ENCODE measurements at regions not wholly inside any gene's neighbourhood (a gene's known extent, or its start where the extent isn't known, plus 50 kb on each side); places are given as distances from the start of the nearest gene placed in this dataset.

- Histone ChIP-seq H2BK120ac (ENCODE audit: insufficient read depth, low read length, poor library complexity) (no peak overlapping the region), H4K91ac (ENCODE audit: low read depth, low read length) (no peak overlapping the region), H3K18ac (ENCODE audit: low read length) (no peak overlapping the region), H3K4me2 (ENCODE audit: low read length) (no peak overlapping the region), H3K4me1 (ENCODE audit: control insufficient read depth in 1 of 2, insufficient read depth in 2 of 2, low read length in 2 of 2) (no peaks in the 10 kb centered on the region), H2AFZ (ENCODE audit: insufficient read depth, low read length, poor library complexity) (no peak overlapping the region), H2BK12ac (ENCODE audit: low read length) (no peak overlapping the region), H4K8ac (ENCODE audit: low read depth, low read length) (no peak overlapping the region), H3K14ac (ENCODE audit: low read length) (no peak overlapping the region), H2BK5ac (ENCODE audit: low read depth, low read length, poor library complexity) (no peak overlapping the region), H3K23ac (ENCODE audit: low read length) (no peak overlapping the region), H3K79me1 (ENCODE audit: low read length) (no peaks in the 10 kb centered on the region), H3K9me3 (ENCODE audit: insufficient read depth, low read depth, low read length) (peaks cover 2% of the 10 kb centered on the region), H3K9ac (ENCODE audit: low read length) (no peak overlapping the region), H3K27ac (ENCODE audit: low read depth, low read length) (no peak overlapping the region), H2AK5ac (ENCODE audit: low read length) (no peak overlapping the region), H4K12ac (ENCODE audit: low read depth, low read length) (no peak overlapping the region), H3K36me3 (ENCODE audit: control insufficient read depth in 1 of 2, insufficient read depth in 2 of 2, low read length in 2 of 2) (no peaks in the 10 kb centered on the region), H3K27me3 (ENCODE audit: insufficient read depth, low read length) (no peaks in the 10 kb centered on the region), H3K79me2 (ENCODE audit: control insufficient read depth, insufficient read depth, low read length, poor library complexity) (no peaks in the 10 kb centered on the region), H3K4me3 (ENCODE audit: low read depth, low read length) (no peak overlapping the region), H3K4ac (ENCODE audit: low read depth, low read length) (no peak overlapping the region)
- WGBS (ENCODE audit: extremely low coverage, insufficient coverage, insufficient read length) = no CpG with 5 or more reads among the region's 6 CpGs
- no peak for DNase-seq
Observed at GRCh38 chr16:7167626-7168025, 165.0 kb upstream of the RBFOX1 start.

DNA sequence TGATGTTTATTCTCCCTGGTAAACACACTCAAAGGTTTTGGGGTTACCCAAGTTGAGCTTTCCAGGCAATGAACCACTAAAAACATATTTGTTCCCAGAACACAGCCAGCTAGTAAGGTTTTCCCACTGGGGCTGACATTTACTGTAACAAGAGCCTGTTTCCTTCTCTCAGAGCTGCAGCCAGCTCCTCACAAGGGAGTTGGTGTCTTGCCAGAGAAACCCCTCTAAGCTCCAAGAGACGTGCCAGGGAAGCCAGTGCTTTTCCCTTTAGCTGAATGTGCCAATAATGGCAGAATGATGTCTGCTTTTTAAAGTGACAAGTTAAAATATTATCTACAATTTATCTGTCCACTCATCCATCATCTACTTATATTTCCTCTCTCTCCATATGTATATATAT lies 170.8 kb upstream of the RBFOX1 start:
- H3K4ac ChIP-seq (ENCODE audit: low read depth, low read length) = no peak overlapping the region
- no peaks in the 10 kb centered on the region for H3K79me1 ChIP-seq (ENCODE audit: low read length)
- H4K12ac ChIP-seq (ENCODE audit: low read depth, low read length) = no peak overlapping the region
- no peaks in the 10 kb centered on the region for H3K79me2 ChIP-seq (ENCODE audit: control insufficient read depth, insufficient read depth, low read length, poor library complexity)
- no peak overlapping the region for H3K4me2 ChIP-seq (ENCODE audit: low read length)
- H2AFZ ChIP-seq (ENCODE audit: insufficient read depth, low read length, poor library complexity) = no peak overlapping the region
- H2BK120ac ChIP-seq (ENCODE audit: insufficient read depth, low read length, poor library complexity) = no peak overlapping the region
- no peak overlapping the region for H3K4me3 ChIP-seq (ENCODE audit: low read depth, low read length)
- H3K9ac ChIP-seq (ENCODE audit: low read length) = no peak overlapping the region
- no peak overlapping the region for H3K18ac ChIP-seq (ENCODE audit: low read length)
- no peak overlapping the region for H3K14ac ChIP-seq (ENCODE audit: low read length)
- no peak overlapping the region for H2AK5ac ChIP-seq (ENCODE audit: low read length)
- H3K36me3 ChIP-seq (ENCODE audit: control insufficient read depth in 1 of 2, insufficient read depth in 2 of 2, low read length in 2 of 2) = no peaks in the 10 kb centered on the region
- no peak overlapping the region for H4K8ac ChIP-seq (ENCODE audit: low read depth, low read length)
- H3K27me3 ChIP-seq (ENCODE audit: insufficient read depth, low read length) = no peaks in the 10 kb centered on the region
- H2BK12ac ChIP-seq (ENCODE audit: low read length) = no peak overlapping the region
- no peaks in the 10 kb centered on the region for H3K4me1 ChIP-seq (ENCODE audit: control insufficient read depth in 1 of 2, insufficient read depth in 2 of 2, low read length in 2 of 2)
- H4K91ac ChIP-seq (ENCODE audit: low read depth, low read length) = no peak overlapping the region
- H2BK5ac ChIP-seq (ENCODE audit: low read depth, low read length, poor library complexity) = no peak overlapping the region
- no peak for DNase-seq
- H3K23ac ChIP-seq (ENCODE audit: low read length) = no peak overlapping the region
- no CpG with 5 or more reads among the region's 1 CpG for WGBS (ENCODE audit: extremely low coverage, insufficient coverage, insufficient read length)
- H3K9me3 ChIP-seq (ENCODE audit: insufficient read depth, low read depth, low read length) = peaks cover 2% of the 10 kb centered on the region
- no peak overlapping the region for H3K27ac ChIP-seq (ENCODE audit: low read depth, low read length)

- H3K79me2 ChIP-seq (ENCODE audit: control insufficient read depth, insufficient read depth, low read length, poor library complexity) = no peaks in the 10 kb centered on the region
- no peak overlapping the region for H3K4ac ChIP-seq (ENCODE audit: low read depth, low read length)
- H2BK5ac ChIP-seq (ENCODE audit: low read depth, low read length, poor library complexity) = no peak overlapping the region
- H3K27me3 ChIP-seq (ENCODE audit: insufficient read depth, low read length) = no peaks in the 10 kb centered on the region
- no peak overlapping the region for H3K14ac ChIP-seq (ENCODE audit: low read length)
- no peaks in the 10 kb centered on the region for H3K9me3 ChIP-seq (ENCODE audit: insufficient read depth, low read depth, low read length)
- no peaks in the 10 kb centered on the region for H3K36me3 ChIP-seq (ENCODE audit: control insufficient read depth in 1 of 2, insufficient read depth in 2 of 2, low read length in 2 of 2)
- H3K4me1 ChIP-seq (ENCODE audit: control insufficient read depth in 1 of 2, insufficient read depth in 2 of 2, low read length in 2 of 2) = no peaks in the 10 kb centered on the region
- no peak overlapping the region for H3K9ac ChIP-seq (ENCODE audit: low read length)
- no peaks in the 10 kb centered on the region for H3K79me1 ChIP-seq (ENCODE audit: low read length)
- H3K23ac ChIP-seq (ENCODE audit: low read length) = no peak overlapping the region
- H2BK12ac ChIP-seq (ENCODE audit: low read length) = no peak overlapping the region
- H3K4me3 ChIP-seq (ENCODE audit: low read depth, low read length) = no peak overlapping the region
- WGBS (ENCODE audit: extremely low coverage, insufficient coverage, insufficient read length) = no CpG with 5 or more reads among the region's 3 CpGs
- H3K18ac ChIP-seq (ENCODE audit: low read length) = no peak overlapping the region
- H3K27ac ChIP-seq (ENCODE audit: low read depth, low read length) = no peak overlapping the region
- DNase-seq = no peak
- no peak overlapping the region for H2BK120ac ChIP-seq (ENCODE audit: insufficient read depth, low read length, poor library complexity)
- H4K91ac ChIP-seq (ENCODE audit: low read depth, low read length) = no peak overlapping the region
- no peak overlapping the region for H2AK5ac ChIP-seq (ENCODE audit: low read length)
- no peak overlapping the region for H4K12ac ChIP-seq (ENCODE audit: low read depth, low read length)
- H2AFZ ChIP-seq (ENCODE audit: insufficient read depth, low read length, poor library complexity) = no peak overlapping the region
- H3K4me2 ChIP-seq (ENCODE audit: low read length) = no peak overlapping the region
- no peak overlapping the region for H4K8ac ChIP-seq (ENCODE audit: low read depth, low read length)
Observed at GRCh38 chr16:7160093-7160492, 172.6 kb upstream of the RBFOX1 start.

GRCh38 chr16:7158481-7158880 lies 174.2 kb upstream of the RBFOX1 start:
- no peaks in the 10 kb centered on the region for H3K27me3 ChIP-seq (ENCODE audit: insufficient read depth, low read length)
- WGBS (ENCODE audit: extremely low coverage, insufficient coverage, insufficient read length) = no CpG with 5 or more reads among the region's 4 CpGs
- no peak overlapping the region for H3K27ac ChIP-seq (ENCODE audit: low read depth, low read length)

More at GRCh38 chr16:7158481-7158880, 174.2 kb upstream of the RBFOX1 start:
- H2BK12ac ChIP-seq (ENCODE audit: low read length) = no peak overlapping the region
- no peak overlapping the region for H4K12ac ChIP-seq (ENCODE audit: low read depth, low read length)
- H3K14ac ChIP-seq (ENCODE audit: low read length) = no peak overlapping the region
- H4K91ac ChIP-seq (ENCODE audit: low read depth, low read length) = no peak overlapping the region
- no peak overlapping the region for H3K18ac ChIP-seq (ENCODE audit: low read length)
- no peaks in the 10 kb centered on the region for H3K4me1 ChIP-seq (ENCODE audit: control insufficient read depth in 1 of 2, insufficient read depth in 2 of 2, low read length in 2 of 2)
- no peak overlapping the region for H3K4ac ChIP-seq (ENCODE audit: low read depth, low read length)
- no peak overlapping the region for H3K23ac ChIP-seq (ENCODE audit: low read length)
- no peak overlapping the region for H2AFZ ChIP-seq (ENCODE audit: insufficient read depth, low read length, poor library complexity)
- no peaks in the 10 kb centered on the region for H3K79me2 ChIP-seq (ENCODE audit: control insufficient read depth, insufficient read depth, low read length, poor library complexity)
- H3K9me3 ChIP-seq (ENCODE audit: insufficient read depth, low read depth, low read length) = no peaks in the 10 kb centered on the region
- no peak overlapping the region for H3K4me2 ChIP-seq (ENCODE audit: low read length)
- no peak overlapping the region for H3K4me3 ChIP-seq (ENCODE audit: low read depth, low read length)
- DNase-seq = no peak
- H2BK5ac ChIP-seq (ENCODE audit: low read depth, low read length, poor library complexity) = no peak overlapping the region
- no peak overlapping the region for H2BK120ac ChIP-seq (ENCODE audit: insufficient read depth, low read length, poor library complexity)
- H3K9ac ChIP-seq (ENCODE audit: low read length) = no peak overlapping the region
- no peaks in the 10 kb centered on the region for H3K79me1 ChIP-seq (ENCODE audit: low read length)
- H3K36me3 ChIP-seq (ENCODE audit: control insufficient read depth in 1 of 2, insufficient read depth in 2 of 2, low read length in 2 of 2) = no peaks in the 10 kb centered on the region
- no peak overlapping the region for H4K8ac ChIP-seq (ENCODE audit: low read depth, low read length)
- no peak overlapping the region for H2AK5ac ChIP-seq (ENCODE audit: low read length)
